ENCODE measurements at regions not wholly inside any gene's neighbourhood (a gene's known extent, or its start where the extent isn't known, plus 50 kb on each side); places are given as distances from the start of the nearest gene placed in this dataset.
A peak's percentile ranks its signal among the peaks of the same experiment; 100 is the strongest.

DNA sequence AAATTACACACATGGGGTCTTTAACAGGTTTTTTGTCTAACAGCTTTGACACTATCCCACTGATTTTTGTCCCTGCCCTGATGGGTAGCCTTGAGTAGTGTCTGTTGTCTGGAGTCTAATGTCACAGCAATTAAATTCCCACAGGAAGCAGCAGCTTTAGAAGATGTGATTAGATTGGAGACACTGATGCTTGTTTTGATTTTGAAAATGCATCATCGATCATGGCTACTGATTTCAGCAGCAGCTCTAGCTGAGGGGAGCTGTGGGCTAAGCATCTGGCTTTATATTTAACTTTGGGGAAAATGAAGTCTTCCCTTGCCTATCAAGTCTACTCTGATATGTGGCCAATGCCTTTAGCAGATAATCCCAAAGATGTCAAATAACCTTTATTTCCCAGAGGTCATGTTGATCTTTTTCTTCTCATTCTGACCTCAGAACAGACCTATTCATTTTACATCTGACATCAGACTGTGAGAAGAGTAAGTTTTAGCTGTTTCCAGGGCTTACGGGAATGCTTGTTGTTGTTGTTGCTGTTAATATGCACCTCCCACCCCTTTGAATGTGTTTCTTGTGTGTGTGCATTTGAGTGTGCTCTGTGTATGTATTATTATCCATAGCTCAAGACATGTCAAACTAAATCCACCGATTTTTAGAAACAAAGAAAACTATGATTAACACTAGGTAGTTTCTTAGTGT lies 704.9 kb upstream of the NUDT12 start:
- DNase-seq (ENCODE audit: low read depth): no peak
- H3K4me3 ChIP-seq (ENCODE audit: low read length): no peak overlapping the region
- TF ChIP-seq, protein P1, sequence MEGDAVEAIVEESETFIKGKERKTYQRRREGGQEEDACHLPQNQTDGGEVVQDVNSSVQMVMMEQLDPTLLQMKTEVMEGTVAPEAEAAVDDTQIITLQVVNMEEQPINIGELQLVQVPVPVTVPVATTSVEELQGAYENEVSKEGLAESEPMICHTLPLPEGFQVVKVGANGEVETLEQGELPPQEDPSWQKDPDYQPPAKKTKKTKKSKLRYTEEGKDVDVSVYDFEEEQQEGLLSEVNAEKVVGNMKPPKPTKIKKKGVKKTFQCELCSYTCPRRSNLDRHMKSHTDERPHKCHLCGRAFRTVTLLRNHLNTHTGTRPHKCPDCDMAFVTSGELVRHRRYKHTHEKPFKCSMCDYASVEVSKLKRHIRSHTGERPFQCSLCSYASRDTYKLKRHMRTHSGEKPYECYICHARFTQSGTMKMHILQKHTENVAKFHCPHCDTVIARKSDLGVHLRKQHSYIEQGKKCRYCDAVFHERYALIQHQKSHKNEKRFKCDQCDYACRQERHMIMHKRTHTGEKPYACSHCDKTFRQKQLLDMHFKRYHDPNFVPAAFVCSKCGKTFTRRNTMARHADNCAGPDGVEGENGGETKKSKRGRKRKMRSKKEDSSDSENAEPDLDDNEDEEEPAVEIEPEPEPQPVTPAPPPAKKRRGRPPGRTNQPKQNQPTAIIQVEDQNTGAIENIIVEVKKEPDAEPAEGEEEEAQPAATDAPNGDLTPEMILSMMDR (conservative IDR thresholded peaks at IDR 0.05; ENCODE audit: low read depth, low read length): no peak

DNA sequence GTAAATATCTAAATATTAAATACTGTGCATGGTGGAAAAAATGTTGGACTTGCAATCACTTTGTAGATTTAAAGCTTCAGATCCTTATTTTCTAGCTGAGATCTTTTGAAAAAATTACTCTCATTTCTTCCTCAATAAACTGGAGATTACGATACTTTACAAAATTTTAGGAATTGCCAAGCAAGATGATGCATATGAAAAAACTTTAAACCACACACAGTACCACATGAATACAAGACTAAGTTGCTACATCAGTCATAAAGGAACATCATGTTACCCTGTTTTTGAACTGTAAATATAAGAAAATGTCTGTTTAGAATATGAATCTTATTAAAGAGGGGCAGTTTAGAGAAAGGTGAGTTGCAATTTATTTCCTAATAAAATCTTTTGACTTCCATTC lies 703.6 kb upstream of the NUDT12 start:
- no peak for DNase-seq (ENCODE audit: low read depth)
- no peak overlapping the region for H3K4me3 ChIP-seq (ENCODE audit: low read length)
- TF ChIP-seq, protein P1 (conservative IDR thresholded peaks at IDR 0.05; ENCODE audit: low read depth, low read length): no peak

DNA sequence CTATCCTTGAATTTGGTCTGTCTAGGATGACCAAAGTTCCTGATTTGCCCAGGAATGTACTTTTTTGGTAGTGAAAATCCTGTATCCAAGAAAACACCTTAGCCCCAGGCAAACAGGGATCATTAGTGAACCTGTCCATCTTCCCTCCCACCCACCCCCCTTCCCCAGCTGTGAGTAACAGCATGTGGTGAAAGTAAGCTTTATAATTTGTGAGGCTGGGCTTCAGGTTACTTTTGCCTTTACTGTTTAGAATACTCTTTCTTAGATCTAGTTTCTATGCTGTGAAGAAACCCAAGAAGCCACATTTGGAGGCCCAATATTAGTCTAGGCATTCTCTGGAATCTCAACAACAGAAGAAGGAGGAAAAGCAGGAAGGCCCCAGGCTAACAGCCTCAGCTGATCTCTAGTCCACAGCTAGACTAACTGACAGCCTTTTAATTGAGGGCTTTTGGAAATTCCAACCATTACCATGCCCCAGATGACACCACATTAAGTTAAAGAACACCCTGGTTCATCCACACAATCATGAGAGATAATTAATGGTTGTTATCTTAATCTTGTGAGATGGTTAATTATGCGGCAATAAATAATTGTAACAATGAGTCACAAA lies 703.0 kb upstream of the NUDT12 start:
- TF ChIP-seq, protein P1 (conservative IDR thresholded peaks at IDR 0.05; ENCODE audit: low read depth, low read length): no peak
- DNase-seq (ENCODE audit: low read depth): no peak

DNA sequence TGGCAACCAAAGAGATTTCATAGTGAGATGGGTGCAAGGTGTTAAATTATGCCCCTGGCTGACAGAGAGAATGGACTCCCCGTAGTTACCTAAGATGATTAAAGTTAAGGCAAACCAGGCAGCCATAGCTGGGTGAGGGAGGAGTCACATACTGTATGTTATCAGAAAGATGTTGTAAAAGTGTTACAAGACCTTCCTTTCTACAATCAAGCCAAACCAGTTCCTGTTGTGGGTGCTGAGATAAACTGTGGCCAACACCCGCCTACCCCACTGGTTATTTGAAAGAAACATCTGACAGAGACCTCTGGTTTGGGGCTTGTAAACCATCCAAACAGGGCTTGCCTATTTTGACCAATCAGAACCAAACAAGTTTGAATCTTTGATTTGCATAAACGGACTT lies 684.7 kb upstream of the NUDT12 start:
- no peak for DNase-seq (ENCODE audit: low read depth)
- TF ChIP-seq, protein P1 (conservative IDR thresholded peaks at IDR 0.05; ENCODE audit: low read depth, low read length): no peak
- no peak overlapping the region for H3K4me3 ChIP-seq (ENCODE audit: low read length)

More for the DNA sequence above, 703.0 kb upstream of the NUDT12 start:
- H3K4me3 ChIP-seq (ENCODE audit: low read length): no peak overlapping the region

DNA sequence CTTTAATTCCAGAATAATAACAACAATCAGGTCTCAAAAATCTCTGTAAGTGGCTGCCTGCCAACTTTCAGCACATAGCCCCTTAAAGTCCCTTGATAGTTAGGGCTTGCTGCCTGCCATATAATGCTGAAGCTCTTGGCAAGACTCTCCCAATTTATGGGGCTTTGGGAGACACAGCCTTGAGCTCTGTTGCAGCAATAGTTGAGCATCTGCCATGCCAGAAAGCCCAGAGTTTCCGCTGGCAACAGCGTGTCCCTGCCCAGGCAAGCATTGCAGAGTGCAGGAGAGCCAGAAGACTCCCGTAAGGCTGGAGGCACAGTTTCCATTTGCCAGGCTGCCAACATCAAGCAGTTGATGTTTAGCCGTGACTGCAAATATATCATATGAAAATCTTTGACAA lies 678.5 kb upstream of the NUDT12 start:
- TF ChIP-seq, protein P1 (conservative IDR thresholded peaks at IDR 0.05; ENCODE audit: low read depth, low read length): no peak
- DNase-seq (ENCODE audit: low read depth): peak; percentile 53

DNA sequence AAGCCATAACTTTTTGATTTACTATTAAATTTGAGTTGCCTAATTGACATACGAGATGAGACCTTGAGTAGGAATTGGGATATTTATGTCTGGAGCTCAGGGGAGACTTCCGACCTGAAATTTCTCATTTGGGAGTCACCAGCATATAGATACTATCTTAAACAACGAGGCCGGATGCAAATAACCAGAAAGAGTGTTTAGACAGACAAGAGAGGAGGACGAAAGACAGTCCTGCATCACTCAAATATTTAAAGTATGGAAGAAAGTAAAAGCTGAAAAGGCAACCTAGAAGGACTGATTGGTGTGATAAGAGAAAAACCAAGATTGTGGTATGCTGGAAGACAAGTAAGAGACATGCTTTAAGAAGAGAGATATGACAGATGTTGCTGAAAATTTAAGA lies 675.0 kb upstream of the NUDT12 start:
- no peak for DNase-seq (ENCODE audit: low read depth)

More for the DNA sequence above, 678.5 kb upstream of the NUDT12 start:
- no peak overlapping the region for H3K4me3 ChIP-seq (ENCODE audit: low read length)

More for the DNA sequence above, 675.0 kb upstream of the NUDT12 start:
- no peak overlapping the region for H3K4me3 ChIP-seq (ENCODE audit: low read length)
- TF ChIP-seq, protein P1 (conservative IDR thresholded peaks at IDR 0.05; ENCODE audit: low read depth, low read length): no peak
